GM21390 (cell line): ENCODE measurements at regions not wholly inside any gene's neighbourhood (a gene's known extent, or its start where the extent isn't known, plus 50 kb on each side); places are given as distances from the start of the nearest gene placed in this dataset.
"Not testable (repeated sequence)": the region's sequence is repeated elsewhere in the genome, so short reads cannot be mapped to it uniquely, and the experiment has no call there.

ENCODE experiments used
- ATAC-seq: cut with Tn5 transposase; IDR thresholded peaks from one replicate; pipeline ENCODE4 v1.9.1; 2021; ENCODE audit not compliant: unreplicated experiment

- no peak for ATAC-seq
These were observed 291.8 kb upstream of the ACTBL2 start for GRCh38 chr5:57774439-57774838.

GRCh38 chr5:57772512-57772911 is 289.9 kb upstream of the ACTBL2 start:
- ATAC-seq: no peak

GRCh38 chr5:57770039-57770438 is 287.4 kb upstream of the ACTBL2 start:
- no peak for ATAC-seq

GRCh38 chr5:57768745-57769144 is 286.1 kb upstream of the ACTBL2 start:
- no peak for ATAC-seq

GRCh38 chr5:57764479-57765089 is 282.0 kb upstream of the ACTBL2 start:
- no peak for ATAC-seq

- ATAC-seq: no peak
These were observed 278.9 kb upstream of the ACTBL2 start for GRCh38 chr5:57761513-57761912.

GRCh38 chr5:57754616-57755015 is 272.0 kb upstream of the ACTBL2 start:
- ATAC-seq: no peak

GRCh38 chr5:57753446-57753845 is 270.8 kb upstream of the ACTBL2 start:
- ATAC-seq: no peak

- ATAC-seq: no peak
These were observed 269.1 kb upstream of the ACTBL2 start for GRCh38 chr5:57751710-57752109.

- no peak for ATAC-seq
These were observed 268.3 kb upstream of the ACTBL2 start for GRCh38 chr5:57750891-57751290.

GRCh38 chr5:57750282-57750681 is 267.7 kb upstream of the ACTBL2 start:
- ATAC-seq: no peak

- no peak for ATAC-seq
These were observed 266.8 kb upstream of the ACTBL2 start for GRCh38 chr5:57749396-57749795.

- no peak for ATAC-seq
These were observed 263.4 kb upstream of the ACTBL2 start for GRCh38 chr5:57745700-57746651.

GRCh38 chr5:57745029-57745428 is 262.4 kb upstream of the ACTBL2 start:
- ATAC-seq: no peak

GRCh38 chr5:57741336-57741735 is 258.7 kb upstream of the ACTBL2 start:
- ATAC-seq: no peak

GRCh38 chr5:57738787-57739186 is 256.2 kb upstream of the ACTBL2 start:
- ATAC-seq: no peak

GRCh38 chr5:57738301-57738700 is 255.7 kb upstream of the ACTBL2 start:
- no peak for ATAC-seq

- no peak for ATAC-seq
These were observed 254.1 kb upstream of the ACTBL2 start for GRCh38 chr5:57736716-57737115.

- not testable (repeated sequence) for ATAC-seq
These were observed 252.9 kb upstream of the ACTBL2 start for GRCh38 chr5:57735279-57736153.

- no peak for ATAC-seq
These were observed 251.7 kb upstream of the ACTBL2 start for GRCh38 chr5:57734296-57734695.

GRCh38 chr5:57727591-57727990 is 245.0 kb upstream of the ACTBL2 start:
- no peak for ATAC-seq
